ENCODE measurements at regions not wholly inside any gene's neighbourhood (a gene's known extent, or its start where the extent isn't known, plus 50 kb on each side); places are given as distances from the start of the nearest gene placed in this dataset.

- TF ChIP-seq CTCF (IDR thresholded peaks at IDR 0.05; ENCODE audit: low read depth, low read length): no peak
- no peak for TF ChIP-seq EZH2phosphoT487 (IDR thresholded peaks at IDR 0.05; ENCODE audit: low read depth)
Measured at GRCh38 chr5:75828029-75828428, 110.8 kb upstream of the POC5 start.

Measured in OCI-LY3 (cell line).